D721Med (cell line): ENCODE measurements at regions not wholly inside any gene's neighbourhood (a gene's known extent, or its start where the extent isn't known, plus 50 kb on each side); places are given as distances from the start of the nearest gene placed in this dataset.

ENCODE experiments used
- DNase-seq: peaks from one replicate; pipeline ENCODE4 v3.0.0; 2011; ENCODE audit warnings: low spot score; ENCODE audit not compliant: insufficient read length
- FAIRE-seq: peaks from 2 replicates; lab custom pipeline; 2011; peaks lifted over from hg19 to GRCh38; lab: Jason Lieb, UNC
- CTCF ChIP-seq: IDR thresholded peaks from 2 replicates; pipeline ENCODE4 v1.5.1; 2012; ENCODE audit warnings: mild to moderate bottlenecking, control low read depth; ENCODE audit not compliant: insufficient read depth; ENCODE audit errors: missing control alignments

- DNase-seq (no peak), FAIRE-seq (no peak)
- no peak for TF ChIP-seq CTCF
Measured at GRCh38 chr6:140768133-140768532, 1364.6 kb upstream of the GJE1 start.

- DNase-seq, result no peak
- TF ChIP-seq CTCF, result no peak
- FAIRE-seq, result no peak
Measured at GRCh38 chr6:140766999-140767398, 1365.7 kb upstream of the GJE1 start.

GRCh38 chr6:140758169-140758877 lies 1374.4 kb upstream of the GJE1 start:
- FAIRE-seq (no peak), DNase-seq (no peak)
- no peak for TF ChIP-seq CTCF

- FAIRE-seq (no peak), DNase-seq (no peak)
- TF ChIP-seq CTCF, result no peak
Measured at GRCh38 chr6:140752234-140752633, 1377.8 kb upstream of the CITED2 start.

GRCh38 chr6:140747114-140747513 lies 1372.7 kb upstream of the CITED2 start:
- FAIRE-seq (no peak), DNase-seq (no peak)
- TF ChIP-seq CTCF, result no peak

GRCh38 chr6:140744659-140745320 lies 1370.3 kb upstream of the CITED2 start:
- no peak for TF ChIP-seq CTCF
- FAIRE-seq (no peak), DNase-seq (no peak)

DNA sequence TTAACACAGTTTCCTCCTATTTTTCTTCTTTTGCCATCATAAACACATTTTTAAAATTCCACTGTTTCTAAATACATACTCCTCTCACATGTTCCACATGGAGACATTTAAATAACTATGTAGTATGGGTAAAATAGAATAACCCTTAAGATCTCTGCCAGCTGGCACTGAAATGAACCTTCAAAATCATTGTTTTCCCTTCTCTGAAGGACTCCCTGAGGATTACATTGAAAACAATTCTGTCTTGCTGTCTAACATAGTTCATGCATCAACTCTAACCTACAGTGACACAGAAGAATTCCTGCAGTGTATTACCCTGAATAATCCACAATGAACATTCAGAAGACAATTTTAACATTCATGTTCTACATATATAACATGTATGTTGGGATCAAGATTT lies 1361.8 kb upstream of the CITED2 start:
- FAIRE-seq, result no peak
- no peak for TF ChIP-seq CTCF

More for the DNA sequence above, 1361.8 kb upstream of the CITED2 start:
- DNase-seq, result no peak
